HCEC 1CT (cell line): ENCODE measurements at regions not wholly inside any gene's neighbourhood (a gene's known extent, or its start where the extent isn't known, plus 50 kb on each side); places are given as distances from the start of the nearest gene placed in this dataset.

Source experiments
- DNase-seq: peaks from one replicate; pipeline ENCODE4 v3.0.0-alpha.2; 2017

GRCh38 chr4:42331914-42332368 lies 65.3 kb upstream of the SHISA3 start:
- no peak for DNase-seq

DNA sequence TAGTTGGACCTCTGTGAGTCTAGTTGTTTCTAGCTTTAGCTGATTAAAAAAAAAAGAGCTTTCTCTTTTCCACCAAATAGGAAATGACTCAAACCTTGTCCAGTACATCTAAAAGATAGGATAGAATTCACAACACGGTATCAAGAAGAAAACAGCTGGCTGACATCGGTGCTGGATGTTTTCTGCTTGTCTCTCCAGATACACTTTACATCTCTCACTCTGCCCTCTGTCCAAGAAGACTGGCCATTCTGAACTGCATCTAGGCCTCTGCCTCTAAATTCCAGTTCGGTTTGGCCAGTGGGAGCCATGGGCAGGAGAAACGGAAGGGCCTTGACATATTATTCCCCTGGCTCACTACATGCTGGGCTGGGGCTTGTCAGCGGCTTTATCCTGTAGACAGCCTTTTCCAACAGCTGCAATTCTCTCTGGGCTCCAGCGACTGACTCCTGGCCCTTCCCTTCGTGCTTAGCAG lies 57.3 kb upstream of the SHISA3 start:
- DNase-seq = no peak

GRCh38 chr4:42341518-42342026 lies 55.7 kb upstream of the SHISA3 start:
- DNase-seq = no peak

DNA sequence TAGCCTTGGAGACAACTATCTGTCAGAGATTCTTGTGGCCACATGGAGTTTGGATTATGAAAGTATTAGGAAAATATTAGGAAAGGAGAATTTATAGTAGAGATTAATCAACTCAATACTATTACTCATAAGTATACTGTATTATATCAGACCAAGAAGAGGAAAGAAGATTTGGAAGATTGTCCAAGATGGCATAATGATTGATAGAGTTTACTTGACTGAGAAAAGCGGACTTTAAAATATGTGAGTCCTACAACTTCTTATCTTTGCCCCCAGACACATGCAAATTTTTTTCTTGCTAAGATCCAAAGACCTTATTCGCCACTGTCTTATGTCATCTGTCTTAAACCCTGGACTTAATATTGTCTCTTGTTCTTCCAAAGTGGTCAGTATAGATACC lies 54.8 kb upstream of the SHISA3 start:
- no peak for DNase-seq

GRCh38 chr4:42344309-42344708 lies 53.0 kb upstream of the SHISA3 start:
- no peak for DNase-seq

GRCh38 chr4:42344749-42345148 lies 52.5 kb upstream of the SHISA3 start:
- no peak for DNase-seq

GRCh38 chr4:42345962-42346544 lies 51.2 kb upstream of the SHISA3 start:
- DNase-seq = no peak

DNA sequence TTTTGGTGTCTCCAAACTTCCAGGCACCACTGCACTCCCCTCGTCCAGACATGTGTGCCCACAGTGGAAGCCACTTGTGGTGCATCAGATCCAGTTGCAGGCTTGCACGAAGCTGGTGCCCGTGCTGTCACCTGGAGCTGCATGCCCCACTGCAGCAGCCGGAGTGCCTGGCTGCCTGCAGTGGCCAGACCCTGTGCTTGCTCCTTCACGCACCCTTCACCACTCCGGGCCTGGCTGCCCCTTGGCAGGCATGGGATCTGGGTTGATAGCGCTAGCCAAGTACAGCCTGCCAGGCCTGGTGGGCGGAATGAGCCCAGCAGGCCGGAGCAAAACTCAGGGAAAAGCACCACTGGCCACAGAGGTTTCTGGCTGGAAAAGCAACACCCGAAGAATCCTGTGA lies 50.2 kb upstream of the SHISA3 start:
- DNase-seq = no peak
